ENCODE measurements at regions not wholly inside any gene's neighbourhood (a gene's known extent, or its start where the extent isn't known, plus 50 kb on each side); places are given as distances from the start of the nearest gene placed in this dataset.

DNA sequence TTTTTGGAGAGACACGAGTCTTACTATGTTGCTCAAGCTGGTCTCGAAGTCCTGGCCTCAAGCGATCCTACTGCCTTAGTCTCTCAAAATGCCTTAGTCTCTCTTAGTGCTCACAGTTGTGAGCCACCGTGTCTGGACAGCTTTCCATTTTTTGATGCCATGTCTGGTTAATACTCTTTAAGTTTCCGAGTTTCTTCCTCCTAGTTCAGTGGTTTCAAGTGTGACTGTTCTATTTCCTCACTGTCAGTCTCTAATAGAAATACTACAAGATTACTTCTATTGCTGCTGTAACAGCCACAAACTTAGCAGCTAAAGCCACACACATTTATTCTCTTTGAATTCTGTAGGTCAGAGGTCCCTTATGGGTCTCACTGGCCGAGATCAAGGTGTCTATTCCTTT, 125.1 kb upstream of the MGAT5 start:
- Histone ChIP-seq H3K27ac (no peak overlapping the region), H3K4me3 (no peak overlapping the region), H3K27me3 (no peaks in the 10 kb centered on the region), H3K9me3 (no peaks in the 10 kb centered on the region), H3K4me1 (peaks cover 0 to 14% (median 2%) of the 10 kb centered on the region in 4 donors), H3K36me3 (no peaks in the 10 kb centered on the region)
- intact Hi-C loops (cut with DNase I): loop anchor here (10.0 kb wide), 2 partner anchors 76 to 1406 kb away; partner anchors contain the start of genes R3HDM1 and ZRANB3
- TF ChIP-seq EP300 (IDR thresholded peaks at IDR 0.05) (no peak), POLR2AphosphoS5 (IDR thresholded peaks at IDR 0.05) (no peak)
- 81 to 88% methylated on average over 6 of the region's 6 CpGs for WGBS, 2 donors
- DNase-seq: no peak

DNA sequence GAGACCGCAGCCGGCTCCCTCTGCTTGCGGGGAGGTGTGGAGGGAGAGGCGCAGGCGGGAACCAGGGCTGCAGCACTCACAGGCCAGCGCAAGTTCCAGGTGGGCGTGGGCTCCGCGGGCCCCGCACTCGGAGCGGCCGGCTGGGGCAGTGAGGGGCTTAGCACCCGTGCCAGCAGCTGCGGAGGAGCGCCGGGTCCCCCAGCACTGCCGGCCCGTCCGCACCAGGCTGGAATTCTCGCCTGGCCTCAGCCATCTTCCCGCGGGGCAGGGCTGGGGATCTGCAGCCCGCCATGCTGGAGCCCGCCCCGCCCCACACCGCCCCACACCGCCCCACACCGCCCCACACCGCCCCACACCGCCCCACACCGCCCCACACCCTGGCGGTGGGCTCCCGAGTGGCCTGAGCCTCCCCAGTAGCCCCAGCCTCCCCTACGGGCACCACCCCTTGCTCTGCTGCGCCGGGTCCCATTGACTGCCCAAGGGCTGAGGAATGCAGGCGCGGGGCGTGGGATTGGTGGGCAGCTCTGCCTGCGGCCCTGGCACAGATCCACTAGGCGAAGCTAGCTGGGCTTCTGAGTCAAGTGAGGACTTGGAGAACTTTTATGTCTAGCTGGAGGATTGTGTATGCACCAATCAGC, 123.9 kb upstream of the MGAT5 start:
- no peaks in the 10 kb centered on the region for H3K27me3 ChIP-seq
- no peak overlapping the region for H3K4me3 ChIP-seq
- H3K36me3 ChIP-seq: no peaks in the 10 kb centered on the region
- DNase-seq: no peak
- intact Hi-C loops (cut with DNase I): loop anchor here (10.0 kb wide), 2 partner anchors 75 to 1405 kb away; partner anchors contain the start of genes R3HDM1 and ZRANB3
- H3K4me1 ChIP-seq: peaks cover 0 to 4% (median 2%) of the 10 kb centered on the region in 4 donors
- no peaks in the 10 kb centered on the region for H3K9me3 ChIP-seq
- H3K27ac ChIP-seq: no peak overlapping the region
- TF ChIP-seq POLR2AphosphoS5 (IDR thresholded peaks at IDR 0.05) (no peak), EP300 (IDR thresholded peaks at IDR 0.05) (no peak), POLR2A (IDR thresholded peaks at IDR 0.05) (no peak)
- TF ChIP-seq, protein P1, sequence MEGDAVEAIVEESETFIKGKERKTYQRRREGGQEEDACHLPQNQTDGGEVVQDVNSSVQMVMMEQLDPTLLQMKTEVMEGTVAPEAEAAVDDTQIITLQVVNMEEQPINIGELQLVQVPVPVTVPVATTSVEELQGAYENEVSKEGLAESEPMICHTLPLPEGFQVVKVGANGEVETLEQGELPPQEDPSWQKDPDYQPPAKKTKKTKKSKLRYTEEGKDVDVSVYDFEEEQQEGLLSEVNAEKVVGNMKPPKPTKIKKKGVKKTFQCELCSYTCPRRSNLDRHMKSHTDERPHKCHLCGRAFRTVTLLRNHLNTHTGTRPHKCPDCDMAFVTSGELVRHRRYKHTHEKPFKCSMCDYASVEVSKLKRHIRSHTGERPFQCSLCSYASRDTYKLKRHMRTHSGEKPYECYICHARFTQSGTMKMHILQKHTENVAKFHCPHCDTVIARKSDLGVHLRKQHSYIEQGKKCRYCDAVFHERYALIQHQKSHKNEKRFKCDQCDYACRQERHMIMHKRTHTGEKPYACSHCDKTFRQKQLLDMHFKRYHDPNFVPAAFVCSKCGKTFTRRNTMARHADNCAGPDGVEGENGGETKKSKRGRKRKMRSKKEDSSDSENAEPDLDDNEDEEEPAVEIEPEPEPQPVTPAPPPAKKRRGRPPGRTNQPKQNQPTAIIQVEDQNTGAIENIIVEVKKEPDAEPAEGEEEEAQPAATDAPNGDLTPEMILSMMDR (IDR thresholded peaks at IDR 0.05): no peak
- WGBS, 2 donors: 98% methylated on average over 42 of the region's 42 CpGs

DNA sequence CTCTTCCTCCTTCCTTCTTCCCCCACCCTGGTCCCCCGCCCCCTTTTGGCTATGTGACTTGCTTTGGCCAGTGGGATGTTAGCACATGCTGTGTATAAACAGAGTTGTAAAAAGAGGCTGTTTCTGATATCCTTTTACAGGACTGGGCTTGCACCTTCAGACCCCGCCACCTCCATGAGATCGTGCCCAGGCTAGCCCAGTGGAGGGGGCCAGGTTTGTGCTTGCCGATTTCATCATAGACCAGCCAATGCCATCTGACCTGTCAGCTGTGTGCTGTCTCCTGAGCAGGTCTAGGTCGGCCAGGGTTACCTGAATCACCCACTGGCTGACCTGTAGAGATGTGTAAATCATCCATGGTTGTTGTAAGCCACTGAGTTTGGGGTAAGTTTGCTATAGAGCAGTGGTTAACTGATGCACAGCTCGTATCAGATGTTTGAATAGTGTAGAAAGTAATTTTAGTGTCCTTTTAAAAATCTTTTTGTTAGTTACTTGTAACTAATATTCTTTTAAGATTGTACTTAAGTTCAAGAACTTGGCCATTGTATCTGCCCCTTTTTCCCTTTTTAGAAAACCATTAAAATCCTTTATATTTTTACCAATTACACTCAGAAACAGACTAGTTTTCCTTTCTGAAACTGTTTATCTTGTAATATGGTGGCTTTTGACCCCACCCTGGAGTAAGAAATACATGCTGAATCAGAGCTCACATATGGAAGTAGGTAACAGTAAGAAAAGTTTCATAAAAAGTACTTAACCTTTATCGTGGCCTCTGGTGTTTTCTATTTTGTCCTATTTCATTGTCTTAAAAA, 122.0 kb upstream of the MGAT5 start:
- intact Hi-C loops (cut with DNase I): no loop called here
- Histone ChIP-seq H3K9me3 (no peaks in the 10 kb centered on the region), H3K4me1 (peaks cover 0 to 11% (median 5%) of the 10 kb centered on the region in 4 donors), H3K27me3 (no peaks in the 10 kb centered on the region), H3K27ac (no peak overlapping the region), H3K36me3 (no peaks in the 10 kb centered on the region), H3K4me3 (no peak overlapping the region)
- WGBS, 2 donors: 85 to 94% methylated on average over 7 of the region's 7 CpGs
- DNase-seq: no peak
- TF ChIP-seq POLR2A (IDR thresholded peaks at IDR 0.05) (no peak), EP300 (IDR thresholded peaks at IDR 0.05) (no peak), POLR2AphosphoS5 (IDR thresholded peaks at IDR 0.05) (no peak)
- TF ChIP-seq, protein P1 (IDR thresholded peaks at IDR 0.05): no peak

DNA sequence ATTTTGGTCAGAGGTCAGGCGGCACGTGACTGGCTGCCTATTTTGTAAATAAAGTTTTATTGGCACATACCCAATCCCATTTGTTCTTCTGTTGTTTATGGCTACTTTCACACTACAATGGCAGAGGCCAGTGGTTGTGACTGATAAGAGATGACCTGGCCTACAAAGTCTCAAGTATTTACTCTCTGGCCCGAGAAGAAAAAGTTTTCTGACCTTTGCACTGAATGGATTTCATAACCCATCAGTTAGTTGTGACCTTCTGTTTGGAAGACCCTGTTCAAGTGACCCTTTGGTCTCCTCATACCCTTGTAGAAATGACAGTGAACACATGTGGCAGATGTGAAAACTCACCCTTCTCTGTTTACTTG, 121.4 kb upstream of the MGAT5 start:
- Histone ChIP-seq H3K9me3 (no peaks in the 10 kb centered on the region), H3K36me3 (no peaks in the 10 kb centered on the region), H3K4me1 (peaks cover 0 to 16% (median 10%) of the 10 kb centered on the region in 4 donors), H3K4me3 (no peak overlapping the region), H3K27me3 (no peaks in the 10 kb centered on the region), H3K27ac (no peak overlapping the region)
- no peak for DNase-seq
- TF ChIP-seq POLR2A (IDR thresholded peaks at IDR 0.05) (no peak), POLR2AphosphoS5 (IDR thresholded peaks at IDR 0.05) (no peak), EP300 (IDR thresholded peaks at IDR 0.05) (no peak)
- TF ChIP-seq, protein P1 (IDR thresholded peaks at IDR 0.05): no peak
- intact Hi-C loops (cut with DNase I): no loop called here
- 45 to 79% methylated on average over 3 of the region's 3 CpGs for WGBS, 2 donors

DNA sequence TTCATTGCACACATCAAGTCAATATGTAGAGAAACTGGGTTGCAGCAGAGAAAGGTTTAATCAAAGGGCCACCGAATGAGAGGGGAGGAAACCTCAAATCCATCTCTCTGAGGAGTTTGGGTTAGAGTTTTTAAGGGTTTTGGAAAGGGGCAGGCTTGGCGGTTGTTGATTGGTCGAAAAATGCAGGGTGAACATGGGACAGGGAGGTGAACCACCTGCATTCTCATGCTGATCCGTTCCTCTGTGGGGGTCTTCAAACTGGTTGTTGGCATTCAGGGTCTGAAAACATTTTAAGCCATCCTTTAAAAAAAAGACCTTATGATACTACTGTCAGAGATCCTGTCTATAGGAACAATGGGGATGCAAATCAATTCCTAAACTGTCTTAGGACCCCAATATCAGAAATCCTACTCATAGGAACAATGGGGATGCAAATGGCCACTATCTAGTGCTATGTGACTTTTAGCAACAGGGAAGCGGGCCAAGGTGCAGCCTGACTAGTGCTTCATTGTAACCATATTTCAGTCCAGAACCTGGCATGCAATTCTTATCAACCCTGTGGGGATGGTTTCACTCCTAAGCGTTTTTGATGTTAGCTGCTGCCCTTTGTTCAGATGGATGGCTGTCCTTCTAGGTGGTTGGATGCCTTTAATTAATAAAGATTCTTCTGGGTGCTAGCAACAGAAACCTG, 120.1 kb upstream of the MGAT5 start:
- H3K4me1 ChIP-seq: peaks cover 0 to 19% (median 12%) of the 10 kb centered on the region in 4 donors
- no peaks in the 10 kb centered on the region for H3K36me3 ChIP-seq
- no peaks in the 10 kb centered on the region for H3K27me3 ChIP-seq
- no peak overlapping the region for H3K27ac ChIP-seq
- H3K4me3 ChIP-seq: no peak overlapping the region
- H3K9me3 ChIP-seq: no peaks in the 10 kb centered on the region
- WGBS, 2 donors: 85 to 91% methylated on average over 6 of the region's 6 CpGs
- TF ChIP-seq POLR2AphosphoS5 (IDR thresholded peaks at IDR 0.05) (no peak), EP300 (IDR thresholded peaks at IDR 0.05) (no peak), POLR2A (IDR thresholded peaks at IDR 0.05) (no peak)
- TF ChIP-seq, protein P1 (IDR thresholded peaks at IDR 0.05): no peak
- no peak for DNase-seq
- intact Hi-C loops (cut with DNase I): no loop called here
